Lower lobe of right lung (tissue), 2 donors: ENCODE measurements at regions not wholly inside any gene's neighbourhood (a gene's known extent, or its start where the extent isn't known, plus 50 kb on each side); places are given as distances from the start of the nearest gene placed in this dataset.

ENCODE experiments used
- ATAC-seq, 2 donors: fragments of 200-7000 bp; cut with Tn5 transposase; one replicate each; pipeline ENCODE4 v1.9.1; 2020 to 2022; ENCODE audit warnings: mild to moderate bottlenecking in 2 of 2, moderate library complexity in 2 of 2
- DNase-seq: peaks from one replicate; pipeline ENCODE4 v3.0.0-alpha.2; 2020
- H3K27ac ChIP-seq: fragments of 200-600 bp; one replicate; pipeline ENCODE4 v1.8.0; 2022
- H3K27me3 ChIP-seq: fragments of 200-600 bp; one replicate; pipeline ENCODE4 v1.8.0; 2022; ENCODE audit warnings: low read depth
- H3K36me3 ChIP-seq: fragments of 200-600 bp; one replicate; pipeline ENCODE4 v1.8.0; 2022; ENCODE audit warnings: mild to moderate bottlenecking
- H3K4me1 ChIP-seq: fragments of 200-600 bp; one replicate; pipeline ENCODE4 v1.8.0; 2022
- H3K4me3 ChIP-seq: fragments of 200-600 bp; one replicate; pipeline ENCODE4 v1.8.0; 2022; ENCODE audit warnings: mild to moderate bottlenecking
- H3K9me3 ChIP-seq: fragments of 200-600 bp; one replicate; pipeline ENCODE4 v1.8.0; 2022
- intact Hi-C: fragments of 100-400 bp; cut with DNase I; formaldehyde crosslinking; loops from one replicate; pipeline ENCODE4 v1.11.0; 2022
- TF ChIP-seq, protein P1 (sequence below): fragments of 200-600 bp; IDR thresholded peaks from one replicate; pipeline ENCODE4 v1.8.0; 2022; ENCODE audit warnings: antibody characterized with exemption, mild to moderate bottlenecking
- donor health status: DM: no; HTN: yes; CAD: no; lungs with severe emphysema.

DNA sequence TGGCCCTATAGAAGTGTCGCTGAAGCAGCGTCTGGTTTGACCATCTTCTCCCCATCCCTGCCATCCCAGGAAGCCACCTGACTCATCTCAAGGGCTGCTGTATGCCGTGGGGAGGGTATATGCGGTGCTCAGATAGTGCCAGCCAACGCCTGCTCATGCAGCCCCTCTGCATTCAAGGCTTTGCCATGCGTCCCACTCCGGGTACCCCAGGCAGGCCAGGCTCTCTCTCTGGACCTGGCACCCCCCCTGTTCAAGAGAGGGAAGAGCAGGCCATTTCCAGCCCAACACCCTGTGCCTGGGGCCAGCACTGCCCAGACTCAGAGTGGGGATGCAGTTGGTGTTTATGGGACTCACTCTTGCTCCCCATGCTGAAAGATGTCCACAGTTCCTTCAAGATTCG, 130.0 kb downstream of the GLI2 start:
- H3K4me1 ChIP-seq = peaks cover 18% of the 10 kb centered on the region
- H3K36me3 ChIP-seq = no peaks in the 10 kb centered on the region
- no peak overlapping the region for H3K27ac ChIP-seq
- TF ChIP-seq, protein P1, sequence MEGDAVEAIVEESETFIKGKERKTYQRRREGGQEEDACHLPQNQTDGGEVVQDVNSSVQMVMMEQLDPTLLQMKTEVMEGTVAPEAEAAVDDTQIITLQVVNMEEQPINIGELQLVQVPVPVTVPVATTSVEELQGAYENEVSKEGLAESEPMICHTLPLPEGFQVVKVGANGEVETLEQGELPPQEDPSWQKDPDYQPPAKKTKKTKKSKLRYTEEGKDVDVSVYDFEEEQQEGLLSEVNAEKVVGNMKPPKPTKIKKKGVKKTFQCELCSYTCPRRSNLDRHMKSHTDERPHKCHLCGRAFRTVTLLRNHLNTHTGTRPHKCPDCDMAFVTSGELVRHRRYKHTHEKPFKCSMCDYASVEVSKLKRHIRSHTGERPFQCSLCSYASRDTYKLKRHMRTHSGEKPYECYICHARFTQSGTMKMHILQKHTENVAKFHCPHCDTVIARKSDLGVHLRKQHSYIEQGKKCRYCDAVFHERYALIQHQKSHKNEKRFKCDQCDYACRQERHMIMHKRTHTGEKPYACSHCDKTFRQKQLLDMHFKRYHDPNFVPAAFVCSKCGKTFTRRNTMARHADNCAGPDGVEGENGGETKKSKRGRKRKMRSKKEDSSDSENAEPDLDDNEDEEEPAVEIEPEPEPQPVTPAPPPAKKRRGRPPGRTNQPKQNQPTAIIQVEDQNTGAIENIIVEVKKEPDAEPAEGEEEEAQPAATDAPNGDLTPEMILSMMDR = no peak
- peaks cover 22% of the 10 kb centered on the region for H3K27me3 ChIP-seq
- no peak for ATAC-seq
- intact Hi-C loops = no loop called here
- peak; percentile 23 for DNase-seq
- H3K9me3 ChIP-seq = no peaks in the 10 kb centered on the region
- no peak overlapping the region for H3K4me3 ChIP-seq

DNA sequence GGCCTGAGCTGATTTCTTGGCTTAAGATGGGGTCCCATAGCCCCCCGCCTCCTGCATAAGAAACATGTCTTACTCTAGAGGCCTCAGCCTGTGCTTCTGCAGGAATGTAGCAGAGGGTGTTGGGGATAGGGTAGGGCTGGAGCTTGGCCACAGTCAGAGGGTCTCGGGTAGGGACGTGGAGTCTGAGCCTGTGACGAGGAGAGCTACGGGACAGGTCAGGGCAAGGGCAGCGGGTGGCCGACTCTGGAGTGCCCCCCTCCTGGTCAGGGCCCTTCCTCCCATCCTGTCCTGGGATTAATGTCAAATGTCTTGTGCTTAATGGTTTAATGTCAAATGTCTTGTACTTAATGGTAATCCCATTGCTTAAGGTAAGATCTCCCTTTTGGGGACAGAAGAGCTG, 130.4 kb downstream of the GLI2 start:
- Histone ChIP-seq H3K27ac (no peak overlapping the region), H3K27me3 (peaks cover 22% of the 10 kb centered on the region), H3K4me3 (no peak overlapping the region), H3K9me3 (no peaks in the 10 kb centered on the region), H3K4me1 (peaks cover 18% of the 10 kb centered on the region), H3K36me3 (no peaks in the 10 kb centered on the region)
- ATAC-seq (no peak), DNase-seq (peak; percentile 21)
- intact Hi-C loops = no loop called here
- TF ChIP-seq, protein P1 = no peak

DNA sequence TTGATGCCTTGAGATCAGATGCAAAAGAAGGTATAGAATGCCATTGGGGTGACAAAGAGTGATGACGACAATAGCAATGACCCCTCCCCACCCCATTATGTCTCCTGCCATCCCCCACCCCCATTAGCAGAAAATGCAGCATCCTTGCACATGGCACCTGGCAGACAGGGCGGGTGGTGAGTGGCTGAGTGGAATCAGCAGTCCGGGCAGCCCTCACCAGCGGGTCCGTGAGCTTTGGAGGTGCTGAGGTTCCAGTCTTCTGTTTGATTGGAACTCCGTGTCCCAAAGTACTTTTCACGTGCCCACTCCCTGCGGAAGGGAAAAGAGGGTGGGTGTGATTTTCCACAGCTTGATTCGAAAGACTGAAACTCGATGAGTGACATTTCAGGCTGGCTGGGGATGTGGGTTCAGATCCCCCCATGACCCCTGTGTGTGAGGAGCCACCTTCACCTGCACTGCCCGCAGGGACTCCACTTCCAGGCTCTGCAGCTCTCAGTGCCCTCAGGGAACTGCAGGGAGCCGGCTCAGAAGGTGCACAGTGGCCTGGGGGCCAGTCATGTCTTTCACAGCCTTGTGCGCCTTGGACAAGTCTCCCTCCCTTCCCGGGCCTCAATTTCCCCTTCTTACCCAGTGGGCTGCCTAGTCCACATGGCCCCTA, 130.9 kb downstream of the GLI2 start:
- TF ChIP-seq, protein P1 = no peak
- peaks cover 18% of the 10 kb centered on the region for H3K4me1 ChIP-seq
- DNase-seq (peak; percentile 30), ATAC-seq (no peak)
- H3K27me3 ChIP-seq = peaks cover 22% of the 10 kb centered on the region
- H3K36me3 ChIP-seq = no peaks in the 10 kb centered on the region
- intact Hi-C loops = no loop called here
- H3K27ac ChIP-seq = peak overlapping the region; percentile 69
- H3K4me3 ChIP-seq = no peak overlapping the region
- H3K9me3 ChIP-seq = no peaks in the 10 kb centered on the region

DNA sequence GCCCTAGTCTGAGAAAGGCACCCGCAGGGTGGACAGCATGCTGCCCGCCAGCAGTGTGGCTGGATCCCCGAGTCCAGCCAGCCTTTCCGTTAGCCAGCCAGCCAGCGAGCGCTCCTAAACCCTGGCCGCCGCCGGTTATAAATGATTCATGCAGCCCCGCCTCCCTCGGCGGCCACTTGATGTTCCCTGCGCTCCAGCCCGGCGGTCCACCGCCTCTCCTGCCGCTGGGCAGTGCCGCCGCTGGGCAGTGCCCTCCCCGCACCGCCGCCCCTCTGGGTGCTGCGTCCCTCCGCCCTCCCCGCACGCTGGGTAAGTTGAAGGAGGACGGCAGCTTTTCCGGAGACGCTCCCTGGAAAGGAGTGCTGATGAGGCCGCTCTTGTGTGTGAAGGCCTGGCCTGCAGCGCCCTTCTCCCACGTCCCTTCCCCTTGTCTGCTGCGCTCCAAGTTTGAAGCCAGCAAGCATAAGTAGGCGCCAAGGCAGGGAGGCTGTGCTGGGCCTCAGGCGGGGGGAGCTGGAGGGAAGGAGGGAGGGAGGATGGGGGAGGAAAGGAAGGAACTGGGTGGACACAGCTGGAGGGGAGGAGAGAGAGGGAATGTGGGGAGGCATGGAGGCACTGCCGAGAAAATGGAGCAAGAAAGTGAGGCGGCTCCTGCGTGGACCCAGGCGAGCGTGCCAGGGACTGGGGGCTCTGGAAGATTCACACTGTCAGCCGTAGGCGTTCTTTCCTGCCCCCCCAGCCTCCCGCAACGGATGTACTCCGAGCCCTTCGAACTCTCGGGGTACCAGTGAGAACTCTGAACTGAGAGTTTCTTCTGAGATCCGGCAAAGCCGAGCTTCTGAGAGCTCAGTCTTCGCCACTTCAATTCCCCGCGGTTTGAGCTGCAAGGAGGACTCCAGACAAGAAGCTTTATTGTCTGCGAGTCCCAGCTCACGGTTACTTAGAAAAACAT, 131.9 kb downstream of the GLI2 start:
- Histone ChIP-seq H3K4me3 (peak overlapping the region; percentile 38), H3K4me1 (peaks cover 18% of the 10 kb centered on the region), H3K27me3 (peaks cover 22% of the 10 kb centered on the region), H3K27ac (peak overlapping the region; percentile 69), H3K9me3 (no peaks in the 10 kb centered on the region), H3K36me3 (no peaks in the 10 kb centered on the region)
- ATAC-seq = peak; percentile 84 to 86
- DNase-seq = peak; percentile 77
- TF ChIP-seq, protein P1 = no peak
- intact Hi-C loops = no loop called here

DNA sequence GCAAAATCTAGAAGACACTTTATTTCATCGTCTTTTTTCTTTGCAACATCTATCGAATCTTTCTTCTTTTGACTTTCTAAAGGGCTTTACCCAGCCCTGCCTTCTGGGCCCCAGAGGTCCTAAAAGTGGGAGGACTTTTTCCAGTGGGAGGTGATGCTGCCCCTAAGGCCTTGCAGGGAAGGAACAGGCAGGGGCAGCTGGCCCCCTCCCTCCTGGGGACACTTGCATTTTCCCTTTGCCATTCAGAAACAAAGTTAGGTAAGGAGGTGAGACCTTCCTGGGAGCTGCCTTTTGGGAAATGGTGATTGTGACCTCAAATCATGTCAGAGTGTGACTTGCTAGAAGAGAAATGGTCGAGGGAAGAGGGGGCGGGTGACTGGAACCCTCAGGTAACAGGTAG, 132.7 kb downstream of the GLI2 start:
- TF ChIP-seq, protein P1 = no peak
- intact Hi-C loops = no loop called here
- Histone ChIP-seq H3K27ac (peak overlapping the region; percentile 69), H3K27me3 (peaks cover 22% of the 10 kb centered on the region), H3K36me3 (no peaks in the 10 kb centered on the region), H3K9me3 (no peaks in the 10 kb centered on the region), H3K4me3 (peak overlapping the region; percentile 38), H3K4me1 (peaks cover 18% of the 10 kb centered on the region)
- ATAC-seq (no peak), DNase-seq (no peak)
